Breast epithelium (tissue), 3 donors: ENCODE measurements at regions not wholly inside any gene's neighbourhood (a gene's known extent, or its start where the extent isn't known, plus 50 kb on each side); places are given as distances from the start of the nearest gene placed in this dataset.

Source experiments
- POLR2AphosphoS5 ChIP-seq, 3 donors: sonication (generic); formaldehyde crosslinking; IDR thresholded peaks; one replicate each; pipeline ENCODE4 v1.6.1; 2017; ENCODE audit warnings: antibody characterized with exemption in 3 of 3
- TF ChIP-seq, protein P1 (sequence below), 3 donors: fragments of 450-650 bp; IDR thresholded peaks; one replicate each; pipeline ENCODE4 v1.5.1; 2016 to 2017; ENCODE audit warnings: antibody characterized with exemption in 3 of 3, mild to moderate bottlenecking in 3 of 3, moderate library complexity in 3 of 3

DNA sequence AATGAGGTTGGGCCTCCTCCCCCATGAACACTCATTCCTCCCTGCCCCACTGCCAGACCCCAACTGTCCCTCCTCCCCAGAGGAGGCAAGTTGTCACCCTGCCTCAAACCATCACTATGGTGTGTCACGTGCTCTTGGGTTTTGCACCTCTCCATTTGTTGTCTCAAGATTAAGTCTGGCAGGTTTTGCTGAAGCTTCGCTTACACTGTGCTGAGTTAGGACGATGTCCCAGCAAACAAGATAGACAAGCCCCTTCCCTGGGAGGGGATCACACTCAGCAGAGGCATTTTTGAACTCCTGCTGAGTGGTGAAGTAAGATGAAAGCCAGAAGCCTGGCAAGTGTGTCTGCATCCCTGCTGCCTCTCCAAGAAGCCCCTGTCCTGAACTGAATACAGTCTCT is 78.3 kb downstream of the CBLN1 start:
- TF ChIP-seq, protein P1, sequence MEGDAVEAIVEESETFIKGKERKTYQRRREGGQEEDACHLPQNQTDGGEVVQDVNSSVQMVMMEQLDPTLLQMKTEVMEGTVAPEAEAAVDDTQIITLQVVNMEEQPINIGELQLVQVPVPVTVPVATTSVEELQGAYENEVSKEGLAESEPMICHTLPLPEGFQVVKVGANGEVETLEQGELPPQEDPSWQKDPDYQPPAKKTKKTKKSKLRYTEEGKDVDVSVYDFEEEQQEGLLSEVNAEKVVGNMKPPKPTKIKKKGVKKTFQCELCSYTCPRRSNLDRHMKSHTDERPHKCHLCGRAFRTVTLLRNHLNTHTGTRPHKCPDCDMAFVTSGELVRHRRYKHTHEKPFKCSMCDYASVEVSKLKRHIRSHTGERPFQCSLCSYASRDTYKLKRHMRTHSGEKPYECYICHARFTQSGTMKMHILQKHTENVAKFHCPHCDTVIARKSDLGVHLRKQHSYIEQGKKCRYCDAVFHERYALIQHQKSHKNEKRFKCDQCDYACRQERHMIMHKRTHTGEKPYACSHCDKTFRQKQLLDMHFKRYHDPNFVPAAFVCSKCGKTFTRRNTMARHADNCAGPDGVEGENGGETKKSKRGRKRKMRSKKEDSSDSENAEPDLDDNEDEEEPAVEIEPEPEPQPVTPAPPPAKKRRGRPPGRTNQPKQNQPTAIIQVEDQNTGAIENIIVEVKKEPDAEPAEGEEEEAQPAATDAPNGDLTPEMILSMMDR (IDR thresholded peaks at IDR 0.05): no peak
- TF ChIP-seq POLR2AphosphoS5 (IDR thresholded peaks at IDR 0.05): no peak
